ENCODE measurements at regions not wholly inside any gene's neighbourhood (a gene's known extent, or its start where the extent isn't known, plus 50 kb on each side); places are given as distances from the start of the nearest gene placed in this dataset.
"Not testable (repeated sequence)": the region's sequence is repeated elsewhere in the genome, so short reads cannot be mapped to it uniquely, and the experiment has no call there.

GRCh38 chr20:52047811-52048764, 143.5 kb downstream of the ZFP64 start:
- ChIA-PET POLR2A (no interaction called here), CTCF (interaction anchor here (0.7 to 1.3 kb wide), 4 partner anchors 11 to 659 kb away, joined by 3 to 4 read pairs (median 3); no protein-coding TSS in a partner anchor)
- H3K4me3 ChIP-seq (ENCODE audit: low read depth, low read length), result no peak overlapping the region
- no peak for TF ChIP-seq CTCF (IDR thresholded peaks at IDR 0.05; ENCODE audit: insufficient read depth, low read length, missing control alignments)
- no peak for DNase-seq (ENCODE audit: low read depth, low spot score)

DNA sequence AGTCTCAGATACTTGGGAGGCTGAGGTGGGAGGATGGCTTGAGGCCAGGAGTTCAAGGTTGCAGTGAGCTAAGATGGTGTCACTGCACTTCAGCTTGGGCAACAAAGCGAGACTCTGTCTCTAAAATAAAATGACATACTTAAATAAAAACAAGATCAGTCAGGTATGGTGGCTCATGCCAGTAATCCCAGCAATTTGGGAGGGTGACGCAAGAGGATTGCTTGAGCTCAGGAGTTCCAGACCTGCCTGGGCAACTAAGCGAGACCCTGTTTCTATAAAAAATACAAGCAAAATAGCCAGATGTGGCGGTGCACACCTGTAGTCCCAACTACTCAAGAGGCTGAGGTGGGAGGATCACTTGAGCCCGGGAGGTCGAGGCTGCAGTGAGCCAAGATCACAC, 149.6 kb downstream of the ZFP64 start:
- ChIA-PET POLR2A (no interaction called here), CTCF (interaction anchor here (0.8 to 1.1 kb wide), 2 partner anchors 10 to 41 kb away, joined by 3 read pairs; no protein-coding TSS in a partner anchor)
- TF ChIP-seq CTCF (IDR thresholded peaks at IDR 0.05; ENCODE audit: insufficient read depth, low read length, missing control alignments), result no peak
- H3K4me3 ChIP-seq (ENCODE audit: low read depth, low read length), result no peak overlapping the region
- no peak for DNase-seq (ENCODE audit: low read depth, low spot score)

GRCh38 chr20:52039790-52040189, 151.8 kb downstream of the ZFP64 start:
- no peak for DNase-seq (ENCODE audit: low read depth, low spot score)
- CTCF ChIA-PET, result interaction anchor here (0.9 kb wide), 2 partner anchors 23 to 239 kb away, joined by 3 read pairs; no protein-coding TSS in a partner anchor
- no peak for TF ChIP-seq CTCF (IDR thresholded peaks at IDR 0.05; ENCODE audit: insufficient read depth, low read length, missing control alignments)
- no peak overlapping the region for H3K4me3 ChIP-seq (ENCODE audit: low read depth, low read length)
- POLR2A ChIA-PET, result no interaction called here

DNA sequence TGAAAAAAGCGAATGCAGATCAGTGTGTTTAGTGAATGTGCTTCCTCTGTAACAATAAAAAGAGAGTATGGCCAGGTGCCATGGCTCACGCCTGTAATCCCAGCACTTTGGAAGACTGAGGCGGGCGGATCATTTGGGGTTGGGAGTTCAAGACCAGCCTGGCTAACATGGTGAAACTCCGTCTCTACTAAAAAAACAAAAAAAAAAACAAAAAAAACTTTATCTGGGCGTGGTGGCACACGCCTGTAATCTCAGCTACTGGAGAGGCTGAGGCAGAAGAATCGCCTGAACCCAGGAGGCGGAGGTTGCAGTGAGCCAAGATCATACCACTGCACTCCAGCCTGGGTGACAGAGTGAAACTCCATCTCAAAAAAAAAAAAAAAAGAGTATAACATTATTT, 152.9 kb downstream of the ZFP64 start:
- CTCF ChIA-PET; POLR2A ChIA-PET; DNase-seq (ENCODE audit: low read depth, low spot score); H3K4me3 ChIP-seq (ENCODE audit: low read depth, low read length): not testable (repeated sequence)

GRCh38 chr20:52037370-52037769, 154.2 kb downstream of the ZFP64 start:
- no peak for DNase-seq (ENCODE audit: low read depth, low spot score)
- no peak for TF ChIP-seq CTCF (IDR thresholded peaks at IDR 0.05; ENCODE audit: insufficient read depth, low read length, missing control alignments)
- ChIA-PET CTCF (no interaction called here), POLR2A (no interaction called here)
- H3K4me3 ChIP-seq (ENCODE audit: low read depth, low read length), result no peak overlapping the region

GRCh38 chr20:52035977-52036376, 155.6 kb downstream of the ZFP64 start:
- DNase-seq (ENCODE audit: low read depth, low spot score), result no peak
- TF ChIP-seq CTCF (IDR thresholded peaks at IDR 0.05; ENCODE audit: insufficient read depth, low read length, missing control alignments), result no peak
- CTCF ChIA-PET, result no interaction called here
- POLR2A ChIA-PET, result interaction anchor here (0.8 kb wide), 1 partner anchor 44 kb away, joined by 3 read pairs; no protein-coding TSS in a partner anchor
- no peak overlapping the region for H3K4me3 ChIP-seq (ENCODE audit: low read depth, low read length)
